Small intestine (tissue), 7 donors: ENCODE measurements at regions not wholly inside any gene's neighbourhood (a gene's known extent, or its start where the extent isn't known, plus 50 kb on each side); places are given as distances from the start of the nearest gene placed in this dataset.

ENCODE experiments used
- DNase-seq, 2 donors: peaks; one replicate each; pipeline versions ENCODE4 v3.0.0 to v3.0.0-alpha.2; 2013
- FAIRE-seq: peaks from 2 replicates; lab custom pipeline; 2012; peaks lifted over from hg19 to GRCh38; lab: Jason Lieb, UNC
- H3K27ac ChIP-seq, 3 donors: one replicate each; pipeline ENCODE4 v1.5.1; 2013; ENCODE audit warnings: low read length in 2 of 3, mild to moderate bottlenecking in 2 of 3, control low read depth in 1 of 3, inconsistent platforms in 1 of 3, low read depth in 1 of 3, moderate library complexity in 1 of 3
- H3K27me3 ChIP-seq, 3 donors: one replicate each; pipeline ENCODE4 v1.6.1; 2013; ENCODE audit warnings: low read length in 3 of 3, inconsistent platforms in 1 of 3; ENCODE audit not compliant: control insufficient read depth in 3 of 3, insufficient read depth in 3 of 3
- H3K36me3 ChIP-seq, 3 donors: one replicate each; pipeline ENCODE4 v1.6.1; 2013; ENCODE audit warnings: low read length in 3 of 3, inconsistent platforms in 1 of 3, low read depth in 1 of 3, mild to moderate bottlenecking in 1 of 3, moderate library complexity in 1 of 3; ENCODE audit not compliant: control insufficient read depth in 3 of 3, insufficient read depth in 2 of 3
- H3K4me1 ChIP-seq, 3 donors: one replicate each; pipeline ENCODE4 v1.6.1; 2013; ENCODE audit warnings: low read length in 2 of 3, inconsistent platforms in 1 of 3, low read depth in 1 of 3, mild to moderate bottlenecking in 1 of 3, moderate library complexity in 1 of 3; ENCODE audit not compliant: control insufficient read depth in 3 of 3, insufficient read depth in 2 of 3
- H3K4me3 ChIP-seq, 3 donors: one replicate each; pipeline ENCODE4 v1.5.1; 2013; ENCODE audit warnings: low read length in 3 of 3, control low read depth in 1 of 3, inconsistent platforms in 1 of 3, low read depth in 1 of 3, mild to moderate bottlenecking in 1 of 3, moderate library complexity in 1 of 3
- H3K9me3 ChIP-seq, 2 donors: one replicate each; pipeline ENCODE4 v1.6.1; 2013; ENCODE audit warnings: low read depth in 1 of 2, low read length in 1 of 2; ENCODE audit not compliant: control insufficient read depth in 2 of 2, insufficient read depth in 1 of 2
- WGBS, 3 donors: extraction: QIAGEN DNeasy Blood & Tissue Kit; methylation state at CpG; one replicate each; pipeline ENCODE4 v1.1.7; 2013; 5-methylcytosine and 5-hydroxymethylcytosine counted together
- donor health status: healthy with polysubstance abuse.
- donor health status: control.
- donor health status: control.
- donor health status: Bipolar disorder and iron deficiency.
- donor health status: healthy.

GRCh38 chr18:10264260-10264659 lies 190.2 kb upstream of the APCDD1 start:
- 84 to 91% (median 90%) methylated on average over 7 of the region's 7 CpGs for WGBS, 3 donors
- H3K4me3 ChIP-seq: no peak overlapping the region
- no peaks in the 10 kb centered on the region for H3K27me3 ChIP-seq
- no peaks in the 10 kb centered on the region for H3K4me1 ChIP-seq
- no peak overlapping the region for H3K27ac ChIP-seq
- H3K36me3 ChIP-seq: no peaks in the 10 kb centered on the region
- DNase-seq (no peak), FAIRE-seq (no peak)
- H3K9me3 ChIP-seq: no peaks in the 10 kb centered on the region

- no peaks in the 10 kb centered on the region for H3K36me3 ChIP-seq
- H3K27ac ChIP-seq: no peak overlapping the region
- no peak for FAIRE-seq
- no peak overlapping the region for H3K4me3 ChIP-seq
- H3K4me1 ChIP-seq: no peaks in the 10 kb centered on the region
- DNase-seq: no peak
- 67 to 78% (median 74%) methylated on average over 6 of the region's 6 CpGs for WGBS, 3 donors
- H3K27me3 ChIP-seq: no peaks in the 10 kb centered on the region
- H3K9me3 ChIP-seq: no peaks in the 10 kb centered on the region
Observed at GRCh38 chr18:10265560-10266333, 188.7 kb upstream of the APCDD1 start.

GRCh38 chr18:10266334-10266590 lies 188.2 kb upstream of the APCDD1 start:
- DNase-seq (no peak), FAIRE-seq (no peak)

GRCh38 chr18:10269261-10269660 lies 185.2 kb upstream of the APCDD1 start:
- H3K27me3 ChIP-seq: no peaks in the 10 kb centered on the region
- DNase-seq (no peak), FAIRE-seq (no peak)
- no peaks in the 10 kb centered on the region for H3K4me1 ChIP-seq
- no peaks in the 10 kb centered on the region for H3K9me3 ChIP-seq
- H3K36me3 ChIP-seq: no peaks in the 10 kb centered on the region
- 19 to 60% (median 32%) methylated on average over 1 of the region's 1 CpG for WGBS, 3 donors
- no peak overlapping the region for H3K4me3 ChIP-seq
- no peak overlapping the region for H3K27ac ChIP-seq

More at GRCh38 chr18:10266334-10266590, 188.2 kb upstream of the APCDD1 start:
- WGBS, 3 donors: 77 to 91% (median 91%) methylated on average over 4 of the region's 4 CpGs
- H3K36me3 ChIP-seq: no peaks in the 10 kb centered on the region
- H3K9me3 ChIP-seq: no peaks in the 10 kb centered on the region
- H3K27me3 ChIP-seq: no peaks in the 10 kb centered on the region
- no peaks in the 10 kb centered on the region for H3K4me1 ChIP-seq
- H3K4me3 ChIP-seq: no peak overlapping the region
- no peak overlapping the region for H3K27ac ChIP-seq

GRCh38 chr18:10270151-10270571 lies 184.3 kb upstream of the APCDD1 start:
- H3K27ac ChIP-seq: no peak overlapping the region
- 11 to 36% (median 34%) methylated on average over 8 of the region's 8 CpGs for WGBS, 3 donors
- no peak overlapping the region for H3K4me3 ChIP-seq
- H3K27me3 ChIP-seq: no peaks in the 10 kb centered on the region
- FAIRE-seq (no peak), DNase-seq (no peak)
- H3K4me1 ChIP-seq: no peaks in the 10 kb centered on the region
- no peaks in the 10 kb centered on the region for H3K9me3 ChIP-seq
- no peaks in the 10 kb centered on the region for H3K36me3 ChIP-seq

- Histone ChIP-seq H3K9me3 (no peaks in the 10 kb centered on the region), H3K4me1 (no peaks in the 10 kb centered on the region), H3K27ac (no peak overlapping the region), H3K36me3 (no peaks in the 10 kb centered on the region), H3K4me3 (no peak overlapping the region), H3K27me3 (no peaks in the 10 kb centered on the region)
- 92 to 95% (median 94%) methylated on average over 4 of the region's 4 CpGs for WGBS, 3 donors
- no peak for FAIRE-seq
- no peak for DNase-seq
Observed at GRCh38 chr18:10271481-10271880, 183.0 kb upstream of the APCDD1 start.

GRCh38 chr18:10274301-10274700 lies 180.1 kb upstream of the APCDD1 start:
- Histone ChIP-seq H3K36me3 (no peaks in the 10 kb centered on the region), H3K9me3 (no peaks in the 10 kb centered on the region), H3K4me1 (no peaks in the 10 kb centered on the region), H3K4me3 (no peak overlapping the region), H3K27ac (no peak overlapping the region), H3K27me3 (no peaks in the 10 kb centered on the region)
- FAIRE-seq: no peak
- WGBS, 3 donors: 77 to 86% (median 83%) methylated on average over 5 of the region's 5 CpGs
- DNase-seq: no peak

- FAIRE-seq: no peak
- no peaks in the 10 kb centered on the region for H3K4me1 ChIP-seq
- H3K36me3 ChIP-seq: no peaks in the 10 kb centered on the region
- no peak for DNase-seq
- H3K4me3 ChIP-seq: no peak overlapping the region
- no peak overlapping the region for H3K27ac ChIP-seq
- H3K27me3 ChIP-seq: no peaks in the 10 kb centered on the region
- WGBS, 3 donors: 68 to 87% (median 82%) methylated on average over 3 of the region's 3 CpGs
- H3K9me3 ChIP-seq: no peaks in the 10 kb centered on the region
Observed at GRCh38 chr18:10275486-10275885, 178.9 kb upstream of the APCDD1 start.

GRCh38 chr18:10278265-10278664 lies 176.2 kb upstream of the APCDD1 start:
- no peaks in the 10 kb centered on the region for H3K9me3 ChIP-seq
- H3K36me3 ChIP-seq: no peaks in the 10 kb centered on the region
- H3K4me1 ChIP-seq: no peaks in the 10 kb centered on the region
- no peak overlapping the region for H3K27ac ChIP-seq
- no peak overlapping the region for H3K4me3 ChIP-seq
- FAIRE-seq (no peak), DNase-seq (no peak)
- H3K27me3 ChIP-seq: no peaks in the 10 kb centered on the region
